ENCODE measurements at regions not wholly inside any gene's neighbourhood (a gene's known extent, or its start where the extent isn't known, plus 50 kb on each side); places are given as distances from the start of the nearest gene placed in this dataset.
A peak's percentile ranks its signal among the peaks of the same experiment; 100 is the strongest.
"Not testable (repeated sequence)": the region's sequence is repeated elsewhere in the genome, so short reads cannot be mapped to it uniquely, and the experiment has no call there.

DNA sequence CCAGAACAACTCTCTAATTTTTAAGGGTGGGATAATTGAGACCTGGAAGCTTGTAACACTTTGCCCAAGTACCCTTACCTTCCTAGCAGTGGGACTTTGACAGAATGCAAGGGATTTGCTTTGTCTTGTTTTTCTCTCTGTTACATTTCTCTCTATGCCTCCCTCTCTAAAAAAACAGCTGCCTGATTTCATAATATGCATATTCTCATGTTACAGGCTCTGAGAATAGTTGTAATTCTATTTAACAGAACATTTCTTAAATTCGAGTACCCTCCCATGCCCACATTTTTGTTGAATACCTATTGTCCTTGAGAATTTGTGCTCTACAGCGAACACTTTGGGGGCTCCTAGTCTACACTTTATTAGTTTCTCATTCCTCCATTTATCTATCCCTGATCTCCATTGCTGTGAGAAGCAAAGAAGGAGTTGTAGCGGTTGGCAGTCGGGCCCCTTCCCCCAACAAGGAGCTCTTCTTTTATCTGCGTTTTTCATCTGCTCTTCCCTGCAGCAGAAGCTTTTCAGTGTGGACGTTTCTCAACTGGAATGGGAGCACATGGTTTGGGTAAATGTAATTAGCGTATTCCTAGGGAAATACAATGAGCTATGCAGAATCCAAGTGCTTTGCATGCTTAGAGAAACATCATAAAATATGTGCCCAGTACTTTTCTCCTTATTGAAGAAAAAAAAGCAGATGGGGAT lies 117.7 kb upstream of the CCDC90B start:
- DNase-seq, result no peak

GRCh38 chr11:83401506-83402225 lies 115.5 kb upstream of the CCDC90B start:
- no peak for DNase-seq

DNA sequence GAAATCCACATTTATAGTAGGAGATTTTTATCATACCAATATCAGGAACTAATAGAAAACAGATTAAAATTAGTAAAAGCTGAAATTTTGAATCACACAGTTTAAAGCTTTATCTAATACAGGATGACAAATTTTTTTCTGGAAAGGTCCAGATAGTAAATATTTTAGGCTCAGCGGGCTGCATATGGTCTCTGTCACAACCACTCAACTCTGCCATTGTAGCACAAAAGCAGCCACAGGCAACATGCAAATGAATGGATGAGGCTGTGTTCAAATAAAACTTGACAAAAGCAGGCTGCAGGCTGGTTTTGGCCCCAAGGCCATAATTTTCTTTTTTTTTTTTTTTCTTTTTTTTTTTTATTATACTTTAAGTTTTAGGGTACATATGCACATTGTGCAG lies 108.2 kb upstream of the CCDC90B start:
- DNase-seq, result no peak

GRCh38 chr11:83392556-83392955 lies 106.4 kb upstream of the CCDC90B start:
- DNase-seq, result no peak

GRCh38 chr11:83389975-83390374 lies 103.8 kb upstream of the CCDC90B start:
- no peak for DNase-seq

DNA sequence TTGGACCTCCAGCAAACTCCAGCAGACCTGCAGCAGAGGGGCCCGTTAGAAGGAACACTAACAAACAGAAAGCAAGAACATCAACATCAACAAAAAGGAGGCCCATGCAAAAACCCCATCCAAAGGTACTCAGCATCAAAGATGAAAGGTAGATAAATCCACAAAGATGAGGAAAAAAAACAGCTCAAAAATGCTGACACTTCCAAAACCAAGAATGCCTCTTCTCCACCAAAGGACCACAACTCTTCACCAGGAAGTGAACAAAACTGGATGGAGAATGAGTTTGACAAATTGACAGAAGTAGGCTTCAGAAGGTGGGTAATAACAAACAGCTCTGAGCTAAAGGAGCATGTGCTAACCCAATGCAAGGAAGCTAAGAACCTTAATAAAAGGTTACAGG lies 97.7 kb upstream of the CCDC90B start:
- not testable (repeated sequence) for DNase-seq

- DNase-seq, result no peak
Measured at GRCh38 chr11:83374311-83374710, 88.1 kb upstream of the CCDC90B start.

DNA sequence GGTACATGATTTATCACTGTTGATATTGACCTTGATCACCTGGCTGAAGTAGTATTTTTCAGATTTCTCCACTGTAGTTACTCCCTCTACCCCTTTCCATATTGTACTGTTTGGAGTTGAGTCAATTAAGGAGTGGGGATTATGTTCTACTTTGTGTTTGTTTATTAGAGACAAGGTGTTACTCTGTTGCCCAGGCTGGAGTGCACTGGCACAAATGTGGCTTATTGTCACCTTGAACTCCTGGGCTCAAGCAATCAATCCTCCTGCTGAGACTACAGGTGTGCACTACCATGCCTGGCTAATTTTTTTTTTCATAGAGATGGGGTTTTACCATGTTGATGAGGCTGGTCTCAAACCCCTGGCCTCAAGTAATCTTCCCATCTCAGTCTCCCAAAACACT lies 85.3 kb upstream of the CCDC90B start:
- no peak for DNase-seq

GRCh38 chr11:83367745-83368144 lies 81.6 kb upstream of the CCDC90B start:
- DNase-seq, result no peak

- DNase-seq, result no peak
Measured at GRCh38 chr11:83364500-83365045, 78.4 kb upstream of the CCDC90B start.

- DNase-seq, result no peak
Measured at GRCh38 chr11:83363312-83363711, 77.1 kb upstream of the CCDC90B start.

- no peak for DNase-seq
Measured at GRCh38 chr11:83361831-83362230, 75.7 kb upstream of the CCDC90B start.

- no peak for DNase-seq
Measured at GRCh38 chr11:83355391-83355790, 69.2 kb upstream of the CCDC90B start.

GRCh38 chr11:83350187-83350586 lies 64.0 kb upstream of the CCDC90B start:
- no peak for DNase-seq

GRCh38 chr11:83349296-83349695 lies 63.1 kb upstream of the CCDC90B start:
- peak; percentile 22 for DNase-seq

- not testable (repeated sequence) for DNase-seq
Measured at GRCh38 chr11:83346706-83347105, 60.5 kb upstream of the CCDC90B start.

DNA sequence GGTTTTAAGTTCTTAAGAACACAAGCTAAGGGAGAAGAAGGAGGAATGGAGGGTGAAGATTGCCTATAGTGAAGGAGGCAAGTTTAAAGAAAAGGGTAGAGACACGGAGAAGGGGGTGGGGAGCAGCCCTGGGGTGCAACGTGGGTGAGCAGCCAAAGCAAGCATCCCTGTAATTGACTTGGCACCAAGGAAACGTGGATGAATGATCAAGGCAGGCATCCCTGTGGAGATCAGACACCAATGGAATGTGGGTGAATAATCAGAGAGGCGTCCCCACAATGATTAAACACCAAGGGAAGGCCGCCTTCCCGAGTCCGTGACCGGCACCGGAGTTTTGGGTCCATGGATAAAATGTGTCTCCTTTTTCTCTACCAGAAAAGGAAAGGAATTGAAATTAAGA lies 58.4 kb upstream of the CCDC90B start:
- DNase-seq, result not testable (repeated sequence)

DNA sequence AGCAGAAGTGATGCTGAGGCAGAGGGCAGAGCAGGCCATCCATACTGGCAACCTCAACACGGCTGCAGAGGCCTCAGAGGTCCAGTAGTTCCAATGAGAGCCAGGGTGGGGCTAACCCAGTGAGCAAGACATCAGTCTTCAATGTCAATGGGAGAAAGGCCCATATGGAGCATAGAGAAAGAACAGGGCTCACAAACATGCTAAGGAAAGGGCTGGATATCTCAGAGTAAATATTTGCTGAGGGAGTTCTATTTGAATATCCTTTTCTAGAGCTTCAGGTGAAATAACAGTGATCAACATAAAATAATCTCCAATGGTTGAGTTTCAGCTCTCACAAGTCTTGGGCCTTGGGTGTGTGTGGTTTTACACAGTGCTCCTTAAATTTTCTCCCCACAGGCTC lies 50.8 kb upstream of the CCDC90B start:
- DNase-seq, result no peak
